Colonic mucosa (tissue), 4 donors: ENCODE measurements at regions not wholly inside any gene's neighbourhood (a gene's known extent, or its start where the extent isn't known, plus 50 kb on each side); places are given as distances from the start of the nearest gene placed in this dataset.

Experiments
- DNase-seq: peaks from one replicate; pipeline ENCODE4 v3.0.0-alpha.2; 2020
- H3K27ac ChIP-seq: fragments of 200-600 bp; one replicate; pipeline ENCODE4 v1.8.0; 2021
- H3K27me3 ChIP-seq: fragments of 200-600 bp; one replicate; pipeline ENCODE4 v1.8.0; 2021
- H3K36me3 ChIP-seq: fragments of 200-600 bp; one replicate; pipeline ENCODE4 v1.8.0; 2021
- H3K4me1 ChIP-seq: fragments of 200-600 bp; one replicate; pipeline ENCODE4 v1.8.0; 2021; ENCODE audit warnings: mild to moderate bottlenecking
- H3K4me3 ChIP-seq: fragments of 200-600 bp; one replicate; pipeline ENCODE4 v1.8.0; 2021
- H3K9ac ChIP-seq, 2 donors: one replicate each; pipeline ENCODE4 v1.7.0; 2013; ENCODE audit warnings: control low read depth in 2 of 2, low read depth in 2 of 2, low read length in 2 of 2
- H3K9me3 ChIP-seq: fragments of 200-600 bp; one replicate; pipeline ENCODE4 v1.8.0; 2021
- intact Hi-C: fragments of 100-400 bp; cut with DNase I; formaldehyde crosslinking; loops from one replicate; pipeline ENCODE4 v1.14.1; 2022
- TF ChIP-seq, protein P1 (sequence below): fragments of 200-600 bp; IDR thresholded peaks from one replicate; pipeline ENCODE4 v1.8.0; 2022; ENCODE audit warnings: antibody characterized with exemption, mild to moderate bottlenecking
- donor health status: healthy.
- donor health status: DM: no; HTN: no; CAD: no.
- donor health status: DM: no; HTN: no; CAD: no.

GRCh38 chr2:175688243-175688642, 313.8 kb downstream of the LNPK start:
- intact Hi-C loops: loop anchor here (5.0 kb wide), 2 partner anchors 321 to 399 kb away; no protein-coding TSS in a partner anchor
- H3K27me3 ChIP-seq: no peaks in the 10 kb centered on the region
- H3K9me3 ChIP-seq: no peaks in the 10 kb centered on the region
- H3K4me3 ChIP-seq: no peak overlapping the region
- no peak overlapping the region for H3K27ac ChIP-seq
- no peaks in the 10 kb centered on the region for H3K4me1 ChIP-seq
- no peak for DNase-seq
- H3K9ac ChIP-seq: no peak overlapping the region
- TF ChIP-seq, protein P1, sequence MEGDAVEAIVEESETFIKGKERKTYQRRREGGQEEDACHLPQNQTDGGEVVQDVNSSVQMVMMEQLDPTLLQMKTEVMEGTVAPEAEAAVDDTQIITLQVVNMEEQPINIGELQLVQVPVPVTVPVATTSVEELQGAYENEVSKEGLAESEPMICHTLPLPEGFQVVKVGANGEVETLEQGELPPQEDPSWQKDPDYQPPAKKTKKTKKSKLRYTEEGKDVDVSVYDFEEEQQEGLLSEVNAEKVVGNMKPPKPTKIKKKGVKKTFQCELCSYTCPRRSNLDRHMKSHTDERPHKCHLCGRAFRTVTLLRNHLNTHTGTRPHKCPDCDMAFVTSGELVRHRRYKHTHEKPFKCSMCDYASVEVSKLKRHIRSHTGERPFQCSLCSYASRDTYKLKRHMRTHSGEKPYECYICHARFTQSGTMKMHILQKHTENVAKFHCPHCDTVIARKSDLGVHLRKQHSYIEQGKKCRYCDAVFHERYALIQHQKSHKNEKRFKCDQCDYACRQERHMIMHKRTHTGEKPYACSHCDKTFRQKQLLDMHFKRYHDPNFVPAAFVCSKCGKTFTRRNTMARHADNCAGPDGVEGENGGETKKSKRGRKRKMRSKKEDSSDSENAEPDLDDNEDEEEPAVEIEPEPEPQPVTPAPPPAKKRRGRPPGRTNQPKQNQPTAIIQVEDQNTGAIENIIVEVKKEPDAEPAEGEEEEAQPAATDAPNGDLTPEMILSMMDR: no peak
- H3K36me3 ChIP-seq: no peaks in the 10 kb centered on the region

DNA sequence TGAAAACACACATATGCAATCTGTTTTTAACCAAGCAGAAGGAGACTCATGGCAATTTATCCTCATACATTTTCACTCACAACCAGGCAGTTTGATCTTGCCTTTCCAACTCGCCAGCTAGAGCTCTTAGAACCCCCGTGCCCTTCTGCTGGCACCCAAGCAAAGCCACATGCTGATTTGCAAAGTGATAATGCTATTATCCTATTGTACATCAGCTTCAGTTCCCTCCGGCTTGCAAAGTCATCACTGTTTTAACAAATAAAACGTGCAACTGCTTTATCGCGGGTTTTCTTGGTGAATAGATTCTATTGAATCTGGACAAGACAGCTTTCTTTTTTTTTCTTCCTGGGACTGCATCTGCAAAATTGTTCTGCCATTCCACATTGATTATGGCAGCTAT, 314.6 kb downstream of the LNPK start:
- Histone ChIP-seq H3K27me3 (no peaks in the 10 kb centered on the region), H3K27ac (no peak overlapping the region), H3K9me3 (no peaks in the 10 kb centered on the region), H3K9ac (no peak overlapping the region), H3K4me3 (no peak overlapping the region), H3K4me1 (no peaks in the 10 kb centered on the region), H3K36me3 (no peaks in the 10 kb centered on the region)
- intact Hi-C loops: loop anchor here (5.0 kb wide), 2 partner anchors 320 to 400 kb away; no protein-coding TSS in a partner anchor
- TF ChIP-seq, protein P1: no peak
- DNase-seq: no peak

DNA sequence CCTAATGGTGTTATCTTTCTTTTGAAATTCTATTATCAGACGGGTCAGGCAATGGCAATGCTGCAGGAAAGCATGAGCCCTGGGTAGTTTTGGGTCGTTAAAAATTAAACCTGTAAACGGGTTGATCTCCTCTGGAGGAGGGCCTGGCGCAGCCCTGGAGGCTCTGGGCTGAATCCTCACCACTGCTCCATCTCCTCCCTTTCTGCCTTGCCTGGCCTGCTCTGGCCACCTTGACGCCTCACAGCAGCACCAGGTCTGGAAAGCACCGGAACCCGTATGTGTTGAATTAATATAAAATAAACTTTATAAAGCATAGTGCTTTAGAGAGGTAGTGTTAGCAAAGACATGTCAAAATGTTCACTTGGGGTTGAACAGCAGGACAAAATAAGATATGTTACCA, 316.1 kb downstream of the LNPK start:
- intact Hi-C loops: loop anchor here (5.0 kb wide), 2 partner anchors 319 to 401 kb away; no protein-coding TSS in a partner anchor
- TF ChIP-seq, protein P1: no peak
- H3K27ac ChIP-seq: no peak overlapping the region
- H3K27me3 ChIP-seq: no peaks in the 10 kb centered on the region
- H3K9ac ChIP-seq: no peak overlapping the region
- H3K36me3 ChIP-seq: no peaks in the 10 kb centered on the region
- DNase-seq: no peak
- H3K4me1 ChIP-seq: no peaks in the 10 kb centered on the region
- H3K9me3 ChIP-seq: no peaks in the 10 kb centered on the region
- no peak overlapping the region for H3K4me3 ChIP-seq

GRCh38 chr2:175684466-175684865, 317.6 kb downstream of the LNPK start:
- intact Hi-C loops: no loop called here
- Histone ChIP-seq H3K4me1 (no peaks in the 10 kb centered on the region), H3K9me3 (no peaks in the 10 kb centered on the region), H3K27ac (no peak overlapping the region), H3K27me3 (no peaks in the 10 kb centered on the region), H3K9ac (no peak overlapping the region), H3K36me3 (no peaks in the 10 kb centered on the region), H3K4me3 (no peak overlapping the region)
- DNase-seq: no peak
- TF ChIP-seq, protein P1: no peak

GRCh38 chr2:175679728-175680127, 322.3 kb downstream of the LNPK start:
- Histone ChIP-seq H3K27me3 (no peaks in the 10 kb centered on the region), H3K27ac (no peak overlapping the region), H3K4me1 (no peaks in the 10 kb centered on the region), H3K36me3 (no peaks in the 10 kb centered on the region), H3K9ac (no peak overlapping the region), H3K4me3 (no peak overlapping the region), H3K9me3 (no peaks in the 10 kb centered on the region)
- no peak for DNase-seq
- intact Hi-C loops: no loop called here
- TF ChIP-seq, protein P1: no peak
